ENCODE measurements at regions not wholly inside any gene's neighbourhood (a gene's known extent, or its start where the extent isn't known, plus 50 kb on each side); places are given as distances from the start of the nearest gene placed in this dataset.
"Not testable (repeated sequence)": the region's sequence is repeated elsewhere in the genome, so short reads cannot be mapped to it uniquely, and the experiment has no call there.

DNA sequence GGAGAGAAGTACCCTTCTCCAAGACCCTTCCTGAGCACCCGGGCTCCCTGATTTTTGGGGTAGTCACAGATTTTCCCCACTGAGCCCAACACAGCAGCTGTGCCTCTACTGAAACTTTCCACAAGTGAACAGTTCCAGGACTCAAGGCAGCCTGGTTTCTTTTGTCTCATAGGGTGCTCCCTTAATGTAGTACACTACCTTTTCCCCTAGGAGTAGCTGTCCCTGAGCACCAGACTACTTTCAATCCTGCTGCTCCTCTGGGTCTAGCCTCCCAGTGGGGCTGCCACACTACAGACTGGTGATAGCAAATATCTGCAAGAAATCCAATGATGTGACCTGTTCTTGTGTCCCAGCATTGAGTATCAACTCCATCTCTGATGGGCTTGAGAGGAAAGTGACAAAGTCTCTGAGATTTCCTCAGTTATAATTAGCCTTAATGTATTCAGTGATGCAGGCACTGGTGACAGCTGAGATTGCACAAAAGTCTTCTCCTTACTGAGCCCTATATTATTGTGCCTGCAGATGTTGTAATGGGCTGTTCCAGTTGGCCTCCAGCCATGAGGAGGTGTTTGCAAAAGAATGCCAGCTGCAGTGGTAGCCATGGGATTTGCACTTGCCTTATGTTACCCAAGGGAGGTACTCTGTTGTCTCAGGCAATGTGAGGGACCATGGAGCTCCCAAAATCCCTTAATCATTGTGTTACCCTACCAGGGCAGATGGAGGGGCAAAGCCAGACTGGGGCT, 1802.5 kb downstream of the EFNA5 start:
- Histone ChIP-seq H3K4me3 (no peak overlapping the region), H3K27ac (0 out of 22 replicates have a peak overlapping the region, but pooled peaks of 1 of the 11 experiments have one; percentile 34), H3K9ac (no peak overlapping the region), H3K4me2 (no peak overlapping the region), H3K9me3 (replicated peaks in 1 of 11) (no peaks in the 10 kb centered on the region; a peak in 1 of 22 replicates), H3K4me1 (no peaks in the 10 kb centered on the region), H4K20me1 (no peaks in the 10 kb centered on the region), H3K27me3 (no peaks in the 10 kb centered on the region), H3K36me3 (no peaks in the 10 kb centered on the region)
- no peak for TF ChIP-seq Cebpa-rat (IDR thresholded peaks at IDR 0.05)

DNA sequence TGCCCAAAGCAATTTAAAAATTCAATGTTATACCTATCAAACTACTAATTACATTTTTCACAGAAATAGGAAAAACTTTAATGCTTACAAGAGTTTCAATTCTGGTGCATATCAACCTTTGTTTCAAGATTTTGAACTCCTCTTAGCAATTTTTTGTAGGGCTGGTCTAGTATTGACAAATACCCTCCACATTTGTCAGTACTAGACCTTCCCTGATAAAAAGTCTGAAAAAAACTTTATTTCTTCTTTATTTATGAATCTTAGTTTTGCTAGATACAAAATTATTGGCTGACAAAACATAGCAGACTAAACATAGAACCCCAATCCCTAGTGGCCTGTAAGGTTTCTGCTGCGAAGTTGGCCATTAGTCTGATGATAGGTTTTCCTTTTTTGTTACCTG, 1804.9 kb downstream of the EFNA5 start:
- no peak for TF ChIP-seq Cebpa-rat (IDR thresholded peaks at IDR 0.05)
- no peaks in the 10 kb centered on the region for H3K27me3 ChIP-seq
- H3K9me3 ChIP-seq (replicated peaks in 1 of 11) = no peaks in the 10 kb centered on the region; a peak in 1 of 22 replicates
- no peaks in the 10 kb centered on the region for H3K4me1 ChIP-seq
- H3K4me3 ChIP-seq = no peak overlapping the region
- no peaks in the 10 kb centered on the region for H4K20me1 ChIP-seq
- no peak overlapping the region for H3K27ac ChIP-seq
- H3K36me3 ChIP-seq = no peaks in the 10 kb centered on the region
- H3K9ac ChIP-seq = no peak overlapping the region
- H3K4me2 ChIP-seq = no peak overlapping the region

DNA sequence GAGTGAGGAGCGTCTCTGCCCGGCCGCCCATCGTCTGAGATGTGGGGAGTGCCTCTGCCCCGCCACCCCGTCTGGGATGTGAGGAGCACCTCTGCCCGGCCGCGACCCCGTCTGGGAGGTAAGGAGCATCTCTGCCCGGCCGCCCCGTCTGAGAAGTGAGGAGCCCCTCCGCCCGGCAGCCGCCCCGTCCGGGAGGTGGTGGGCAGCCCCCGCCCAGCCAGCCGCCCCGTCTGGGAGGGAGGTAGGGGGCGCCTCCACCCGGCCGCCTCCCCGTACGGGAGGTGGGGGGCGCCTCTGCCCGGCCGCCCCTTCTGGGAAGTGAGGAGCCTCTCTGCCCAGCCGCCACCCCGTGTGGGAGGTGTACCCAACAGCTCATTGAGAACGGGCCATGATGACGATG, 1811.4 kb downstream of the EFNA5 start:
- H3K9me3 ChIP-seq (replicated peaks in 1 of 11); H3K27me3 ChIP-seq; H3K27ac ChIP-seq; H3K36me3 ChIP-seq; H3K4me2 ChIP-seq; H3K4me3 ChIP-seq; H4K20me1 ChIP-seq; H3K9ac ChIP-seq; H3K4me1 ChIP-seq: not testable (repeated sequence)

DNA sequence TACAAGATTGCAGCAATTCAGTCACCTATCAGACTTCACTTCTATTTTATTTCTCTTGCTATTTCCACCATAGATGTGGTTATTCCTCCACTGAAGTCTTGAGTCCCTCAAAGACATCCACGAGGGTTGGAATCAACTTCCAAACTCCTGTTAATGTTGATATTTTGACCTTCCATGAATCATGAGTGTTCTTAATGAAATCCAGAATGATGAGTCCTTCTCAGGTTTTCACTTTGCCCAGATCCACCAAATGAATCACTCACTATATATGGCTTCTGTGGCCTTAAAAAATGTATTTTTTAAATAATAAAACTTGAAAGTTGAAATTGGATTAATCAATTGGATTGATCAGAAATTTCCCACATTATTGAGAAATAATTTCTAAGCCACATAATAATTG, 1821.0 kb downstream of the EFNA5 start:
- Histone ChIP-seq H3K36me3 (no peaks in the 10 kb centered on the region), H3K4me1 (no peaks in the 10 kb centered on the region), H3K27ac (no peak overlapping the region), H4K20me1 (no peaks in the 10 kb centered on the region), H3K4me2 (no peak overlapping the region), H3K9me3 (replicated peaks in 1 of 11) (no peaks in the 10 kb centered on the region), H3K9ac (no peak overlapping the region), H3K27me3 (no peaks in the 10 kb centered on the region), H3K4me3 (no peak overlapping the region)
- no peak for TF ChIP-seq Cebpa-rat (IDR thresholded peaks at IDR 0.05)

DNA sequence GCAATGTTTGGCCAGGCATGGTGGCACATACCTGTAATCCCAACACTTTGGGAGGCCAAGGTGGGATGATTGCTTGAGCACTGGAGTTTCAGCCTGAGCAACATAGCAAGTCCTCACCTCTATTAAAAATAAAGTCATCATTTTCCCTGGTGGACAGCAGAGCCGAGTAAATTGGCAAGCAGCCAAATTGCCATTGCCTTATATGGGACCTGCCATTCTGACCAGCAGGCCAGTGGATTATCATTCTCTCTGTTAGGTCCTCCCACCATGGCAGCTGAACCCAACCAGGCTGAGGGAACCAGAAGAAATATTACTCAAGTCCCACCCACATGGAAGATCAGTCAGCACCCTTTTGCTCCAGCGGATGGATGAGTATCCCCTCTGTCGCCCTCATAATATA, 1829.9 kb downstream of the EFNA5 start:
- Histone ChIP-seq H3K4me2 (no peak overlapping the region), H4K20me1 (no peaks in the 10 kb centered on the region), H3K4me1 (peaks cover 0 to 11% (median 0%) of the 10 kb centered on the region in 10 experiments; a peak in 4 of 20 replicates), H3K4me3 (no peak overlapping the region), H3K9me3 (replicated peaks in 1 of 11) (peaks cover 0 to 7% (median 0%) of the 10 kb centered on the region in 11 experiments; a peak in 1 of 22 replicates), H3K36me3 (no peaks in the 10 kb centered on the region), H3K27ac (no peak overlapping the region), H3K9ac (no peak overlapping the region), H3K27me3 (no peaks in the 10 kb centered on the region)
- TF ChIP-seq Cebpa-rat (IDR thresholded peaks at IDR 0.05) = no peak

DNA sequence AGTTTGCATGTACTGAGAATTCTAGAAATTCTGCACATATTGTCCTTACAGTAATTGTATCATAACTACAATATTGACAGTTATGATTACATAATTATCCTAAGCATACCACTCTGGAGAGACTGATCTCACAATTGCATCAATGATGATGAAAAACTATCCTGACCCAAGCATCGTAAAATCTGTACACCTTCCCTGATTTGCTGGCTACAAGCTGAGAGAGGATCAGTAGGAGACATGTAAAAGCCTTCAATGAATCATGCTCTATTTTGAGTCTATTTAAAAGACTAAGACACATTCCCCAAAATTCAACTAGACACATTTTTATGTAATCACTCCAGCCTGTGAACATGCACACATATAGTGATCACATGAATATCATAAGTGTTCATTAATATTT, 1833.8 kb downstream of the EFNA5 start:
- H3K27me3 ChIP-seq = no peaks in the 10 kb centered on the region
- H3K36me3 ChIP-seq = no peaks in the 10 kb centered on the region
- H3K9ac ChIP-seq = no peak overlapping the region
- peaks cover 0 to 13% (median 0%) of the 10 kb centered on the region in 11 experiments; a peak in 2 of 22 replicates for H3K9me3 ChIP-seq (replicated peaks in 1 of 11)
- no peak overlapping the region for H3K4me3 ChIP-seq
- H3K27ac ChIP-seq = peak overlapping the region in 7 of 11 experiments; percentile 4 to 57 (median 35); a peak in 9 of 22 replicates
- no peaks in the 10 kb centered on the region for H4K20me1 ChIP-seq
- no peak for TF ChIP-seq Cebpa-rat (IDR thresholded peaks at IDR 0.05)
- peaks cover 0 to 17% (median 2%) of the 10 kb centered on the region in 10 experiments; a peak in 5 of 20 replicates for H3K4me1 ChIP-seq
- H3K4me2 ChIP-seq = peak overlapping the region in 1 of 11 experiments; percentile 40; a peak in 2 of 22 replicates

DNA sequence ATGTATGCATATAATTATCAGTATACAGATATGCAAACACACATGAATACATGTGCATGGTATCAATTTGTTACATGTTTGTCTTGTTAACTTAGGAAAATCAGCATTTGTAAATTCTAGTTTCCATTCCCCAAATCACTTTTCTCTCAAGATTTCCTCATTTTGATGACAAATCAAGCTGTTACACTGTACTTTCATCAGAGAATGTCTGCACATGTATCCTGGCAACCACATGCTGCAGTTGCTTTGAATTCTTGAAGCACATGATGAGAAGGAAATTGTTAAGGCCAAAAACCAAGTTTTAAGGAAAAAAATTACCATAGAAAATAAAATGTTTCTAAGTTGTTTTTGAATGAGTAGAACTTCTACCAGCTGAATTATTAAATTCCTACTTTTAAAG, 1834.5 kb downstream of the EFNA5 start:
- Histone ChIP-seq H3K27me3 (no peaks in the 10 kb centered on the region), H3K4me2 (peak overlapping the region in 1 of 11 experiments; percentile 40; a peak in 2 of 22 replicates), H3K9ac (no peak overlapping the region; a peak in 1 of 22 replicates), H3K36me3 (no peaks in the 10 kb centered on the region), H3K9me3 (replicated peaks in 1 of 11) (peaks cover 0 to 13% (median 0%) of the 10 kb centered on the region in 11 experiments; a peak in 2 of 22 replicates), H3K4me1 (peaks cover 0 to 17% (median 2%) of the 10 kb centered on the region in 10 experiments; a peak in 5 of 20 replicates), H4K20me1 (no peaks in the 10 kb centered on the region), H3K27ac (peak overlapping the region in 7 of 11 experiments; percentile 4 to 57 (median 35); a peak in 9 of 22 replicates), H3K4me3 (no peak overlapping the region)
- TF ChIP-seq Cebpa-rat (IDR thresholded peaks at IDR 0.05) = no peak

DNA sequence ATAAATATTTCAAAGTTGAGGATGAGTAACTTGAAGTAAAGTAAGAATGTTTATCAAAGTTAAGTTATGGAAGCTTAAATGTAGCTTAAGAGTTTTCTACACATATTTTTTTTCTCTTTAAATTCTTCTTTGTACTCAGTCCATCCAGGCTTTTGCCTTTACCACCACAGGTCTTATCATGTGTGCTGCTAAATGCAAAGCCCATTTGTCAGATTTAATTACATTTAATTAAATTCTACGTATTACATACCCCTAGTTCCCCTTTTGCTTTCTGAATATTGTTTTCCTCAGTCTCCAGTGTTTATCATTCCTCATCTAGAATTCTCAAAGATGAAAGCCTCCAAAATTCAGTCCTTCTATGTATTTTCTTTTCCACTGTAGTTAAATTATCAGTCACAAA, 1841.9 kb downstream of the EFNA5 start:
- Histone ChIP-seq H3K4me3 (no peak overlapping the region), H3K36me3 (no peaks in the 10 kb centered on the region), H3K4me2 (no peak overlapping the region), H3K9me3 (replicated peaks in 1 of 11) (no peaks in the 10 kb centered on the region), H3K27ac (no peak overlapping the region), H3K9ac (no peak overlapping the region), H3K4me1 (no peaks in the 10 kb centered on the region), H3K27me3 (no peaks in the 10 kb centered on the region), H4K20me1 (no peaks in the 10 kb centered on the region)
- TF ChIP-seq Cebpa-rat (IDR thresholded peaks at IDR 0.05) = no peak

DNA sequence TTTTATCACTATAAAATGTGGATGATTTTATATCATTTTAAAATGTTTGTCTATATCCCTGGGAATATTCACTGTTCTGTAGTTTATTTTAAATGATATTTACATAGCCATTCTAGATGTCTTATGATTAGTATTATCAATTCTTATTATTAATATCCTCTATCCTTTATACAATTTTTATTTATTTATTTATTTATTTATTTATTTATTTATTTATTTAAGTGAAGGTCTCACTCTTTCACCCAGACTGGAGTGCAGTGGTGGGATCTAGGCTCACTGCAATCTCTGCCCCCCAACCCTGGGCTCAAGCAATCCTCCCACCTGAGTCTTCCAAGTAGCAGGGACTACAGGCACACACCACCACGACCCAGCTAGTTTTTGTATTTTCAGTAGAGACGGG, 1848.9 kb downstream of the EFNA5 start:
- TF ChIP-seq Cebpa-rat (IDR thresholded peaks at IDR 0.05) = no peak
- Histone ChIP-seq H3K4me3 (no peak overlapping the region), H3K36me3 (no peaks in the 10 kb centered on the region), H3K27ac (no peak overlapping the region), H3K9me3 (replicated peaks in 1 of 11) (no peaks in the 10 kb centered on the region), H3K9ac (no peak overlapping the region), H3K4me2 (no peak overlapping the region), H3K4me1 (no peaks in the 10 kb centered on the region), H4K20me1 (no peaks in the 10 kb centered on the region), H3K27me3 (no peaks in the 10 kb centered on the region)

DNA sequence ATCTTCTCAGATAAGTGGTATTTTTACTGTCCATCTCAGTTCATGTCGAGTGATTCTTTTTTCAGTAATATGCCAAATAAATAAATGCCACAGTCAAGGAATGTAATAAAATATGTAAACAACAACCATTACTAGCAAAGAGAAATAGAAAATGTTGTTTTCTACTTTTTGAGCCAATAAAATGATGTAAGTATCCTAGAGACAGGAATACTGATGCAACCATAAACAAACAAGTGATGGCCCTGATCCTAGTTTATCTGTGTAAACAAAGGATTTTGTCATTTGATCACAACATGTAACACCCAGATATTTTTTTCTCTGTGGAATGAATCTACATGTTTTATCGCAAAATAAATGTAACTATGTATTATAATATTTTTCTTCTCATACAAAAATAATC, 1852.8 kb downstream of the EFNA5 start:
- Histone ChIP-seq H3K9me3 (replicated peaks in 1 of 11) (no peaks in the 10 kb centered on the region), H3K4me2 (no peak overlapping the region), H3K9ac (no peak overlapping the region), H4K20me1 (no peaks in the 10 kb centered on the region), H3K4me3 (no peak overlapping the region), H3K36me3 (no peaks in the 10 kb centered on the region), H3K27me3 (no peaks in the 10 kb centered on the region), H3K27ac (no peak overlapping the region), H3K4me1 (no peaks in the 10 kb centered on the region)
- TF ChIP-seq Cebpa-rat (IDR thresholded peaks at IDR 0.05) = no peak
